Femur (tissue), 1 donor: ENCODE measurements at regions not wholly inside any gene's neighbourhood (a gene's known extent, or its start where the extent isn't known, plus 50 kb on each side); places are given as distances from the start of the nearest gene placed in this dataset.
"Not testable (repeated sequence)": the region's sequence is repeated elsewhere in the genome, so short reads cannot be mapped to it uniquely, and the experiment has no call there.

Source experiments
- DNase-seq: peaks from one replicate; pipeline ENCODE4 v3.0.0-alpha.2; 2017

- DNase-seq, result no peak
Measured at GRCh38 chr2:180829261-180829660, 151.1 kb upstream of the UBE2E3 start.

GRCh38 chr2:180828756-180829155 is 151.6 kb upstream of the UBE2E3 start:
- DNase-seq, result no peak

GRCh38 chr2:180823546-180824141 is 156.8 kb upstream of the UBE2E3 start:
- DNase-seq, result no peak

- DNase-seq, result no peak
Measured at GRCh38 chr2:180819106-180819505, 161.3 kb upstream of the UBE2E3 start.

- not testable (repeated sequence) for DNase-seq
Measured at GRCh38 chr2:180818700-180819099, 161.7 kb upstream of the UBE2E3 start.

- no peak for DNase-seq
Measured at GRCh38 chr2:180799141-180799540, 181.3 kb upstream of the UBE2E3 start.

GRCh38 chr2:180790891-180791290 is 189.5 kb upstream of the UBE2E3 start:
- no peak for DNase-seq

GRCh38 chr2:180787330-180787729 is 193.1 kb upstream of the UBE2E3 start:
- no peak for DNase-seq

- no peak for DNase-seq
Measured at GRCh38 chr2:180781276-180781675, 199.1 kb upstream of the UBE2E3 start.

- no peak for DNase-seq
Measured at GRCh38 chr2:180778291-180778690, 202.1 kb upstream of the UBE2E3 start.

- DNase-seq, result no peak
Measured at GRCh38 chr2:180776921-180777320, 203.5 kb upstream of the UBE2E3 start.

GRCh38 chr2:180775711-180776110 is 204.7 kb upstream of the UBE2E3 start:
- no peak for DNase-seq

GRCh38 chr2:180765316-180765715 is 215.1 kb upstream of the UBE2E3 start:
- DNase-seq, result not testable (repeated sequence)

- DNase-seq, result no peak
Measured at GRCh38 chr2:180763263-180763989, 217.0 kb upstream of the UBE2E3 start.

GRCh38 chr2:180761224-180761623 is 219.2 kb upstream of the UBE2E3 start:
- no peak for DNase-seq

GRCh38 chr2:180759631-180760030 is 220.8 kb upstream of the UBE2E3 start:
- no peak for DNase-seq

- DNase-seq, result no peak
Measured at GRCh38 chr2:180753809-180754761, 226.3 kb upstream of the UBE2E3 start.

GRCh38 chr2:180751306-180751920 is 229.0 kb upstream of the UBE2E3 start:
- no peak for DNase-seq

GRCh38 chr2:180747728-180748127 is 232.7 kb upstream of the UBE2E3 start:
- DNase-seq, result no peak

- no peak for DNase-seq
Measured at GRCh38 chr2:180743401-180743800, 237.0 kb upstream of the UBE2E3 start.

- DNase-seq, result no peak
Measured at GRCh38 chr2:180742801-180743200, 237.6 kb upstream of the UBE2E3 start.

- no peak for DNase-seq
Measured at GRCh38 chr2:180739070-180739469, 241.3 kb upstream of the UBE2E3 start.

GRCh38 chr2:180735799-180736198 is 244.6 kb upstream of the UBE2E3 start:
- DNase-seq, result no peak
